HG03280 (cell line): ENCODE measurements at regions not wholly inside any gene's neighbourhood (a gene's known extent, or its start where the extent isn't known, plus 50 kb on each side); places are given as distances from the start of the nearest gene placed in this dataset.
"Not testable (repeated sequence)": the region's sequence is repeated elsewhere in the genome, so short reads cannot be mapped to it uniquely, and the experiment has no call there.

Source experiments
- ATAC-seq: cut with Tn5 transposase; IDR thresholded peaks from one replicate; pipeline ENCODE4 v1.9.1; 2021; ENCODE audit warnings: mild to moderate bottlenecking, moderate library complexity; ENCODE audit not compliant: unreplicated experiment

- no peak for ATAC-seq
Measured at GRCh38 chr2:65762068-65762467, 329.7 kb upstream of the SPRED2 start.

DNA sequence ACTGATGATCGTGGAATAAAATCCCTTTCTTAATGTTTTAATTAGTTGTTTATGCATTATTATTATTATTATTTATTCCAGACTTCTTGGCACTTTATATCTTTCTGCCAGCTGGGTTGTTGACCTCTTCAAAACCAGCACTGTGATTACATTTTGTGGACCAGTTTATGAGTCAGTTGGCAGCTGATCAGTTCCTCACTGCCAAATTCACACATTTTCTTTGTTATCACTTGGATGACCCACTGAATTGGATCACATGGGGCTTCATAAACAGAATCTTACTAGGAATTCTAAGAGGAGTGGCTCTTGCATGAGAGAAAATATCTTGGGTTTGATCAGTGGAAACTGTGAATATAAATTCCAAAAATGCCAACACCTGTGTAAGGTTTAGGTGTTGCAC, 321.8 kb upstream of the SPRED2 start:
- no peak for ATAC-seq

GRCh38 chr2:65751408-65751807, 319.0 kb upstream of the SPRED2 start:
- ATAC-seq: no peak

DNA sequence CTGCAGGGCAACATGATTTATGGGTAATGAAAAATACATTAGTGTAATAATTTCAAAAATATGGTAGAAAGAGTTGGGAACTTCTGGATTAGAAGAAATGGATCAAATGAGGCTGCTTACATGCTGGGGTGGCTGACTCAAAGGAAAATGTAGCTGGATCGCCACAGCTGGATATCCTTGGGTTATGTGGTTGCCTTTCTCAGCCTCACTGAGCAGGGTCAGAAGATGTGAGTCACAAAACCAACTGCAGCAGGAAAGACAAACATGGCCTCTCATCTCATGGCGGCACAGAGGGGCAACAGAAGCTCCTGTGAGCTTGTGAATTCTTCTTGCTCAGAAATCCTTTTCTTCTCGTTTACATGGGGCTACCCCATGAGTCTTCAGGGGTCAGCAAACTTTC, 317.1 kb upstream of the SPRED2 start:
- no peak for ATAC-seq

- ATAC-seq: not testable (repeated sequence)
Measured at GRCh38 chr2:65747875-65748274, 315.5 kb upstream of the SPRED2 start.

GRCh38 chr2:65746931-65747675, 314.7 kb upstream of the SPRED2 start:
- ATAC-seq: no peak

DNA sequence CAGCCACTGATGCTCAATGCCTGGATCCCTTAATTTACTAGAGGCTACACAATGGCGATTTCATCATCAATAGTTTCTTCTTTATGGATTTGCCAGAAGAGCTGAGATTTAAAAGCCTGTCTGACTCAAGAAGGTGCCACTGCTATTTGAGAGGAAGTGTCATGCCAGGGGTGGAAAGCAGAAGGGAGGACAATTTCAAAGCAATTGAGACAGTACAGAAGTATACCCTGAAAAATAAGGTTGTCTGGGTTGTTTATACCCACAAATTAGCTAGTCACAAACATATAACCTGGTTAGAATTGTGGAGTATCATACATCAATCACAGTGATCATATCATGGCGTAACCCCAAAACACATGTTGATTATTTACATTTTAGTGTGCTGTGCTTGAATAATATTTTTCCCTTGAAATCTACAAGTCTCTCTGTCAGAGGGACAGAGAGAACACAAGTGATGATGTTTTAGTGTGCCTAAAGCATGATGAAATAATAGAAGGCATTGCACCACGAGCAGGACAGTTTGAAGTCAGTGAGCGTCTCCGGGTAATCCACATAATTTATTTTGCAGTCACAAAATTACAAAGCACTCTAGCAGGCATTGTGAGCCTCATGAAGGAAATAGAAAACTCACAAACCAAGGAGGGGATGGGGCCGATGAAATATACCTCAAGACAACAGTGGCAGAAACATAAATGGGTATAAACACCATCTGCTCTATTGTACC, 312.2 kb upstream of the SPRED2 start:
- ATAC-seq: no peak

DNA sequence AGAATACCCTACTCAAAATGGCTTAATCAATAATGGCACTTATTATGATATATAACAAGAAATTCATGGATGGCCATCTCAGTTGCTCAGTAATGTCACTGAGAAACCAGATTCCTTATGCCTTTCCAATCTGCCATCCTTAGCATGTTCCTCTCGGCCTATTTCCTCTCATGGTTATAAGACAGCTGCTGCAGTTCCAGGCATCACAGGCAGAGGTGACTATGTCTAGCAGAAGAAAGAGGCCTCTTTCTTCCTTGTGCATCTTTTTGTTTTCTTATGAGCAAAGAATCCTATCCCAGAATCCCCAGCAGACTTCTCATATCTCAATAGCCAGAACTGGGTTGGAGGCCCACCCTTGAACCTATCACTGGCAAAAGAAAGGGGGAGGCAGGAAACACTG, 310.6 kb upstream of the SPRED2 start:
- ATAC-seq: no peak

GRCh38 chr2:65739927-65740326, 307.5 kb upstream of the SPRED2 start:
- ATAC-seq: no peak

DNA sequence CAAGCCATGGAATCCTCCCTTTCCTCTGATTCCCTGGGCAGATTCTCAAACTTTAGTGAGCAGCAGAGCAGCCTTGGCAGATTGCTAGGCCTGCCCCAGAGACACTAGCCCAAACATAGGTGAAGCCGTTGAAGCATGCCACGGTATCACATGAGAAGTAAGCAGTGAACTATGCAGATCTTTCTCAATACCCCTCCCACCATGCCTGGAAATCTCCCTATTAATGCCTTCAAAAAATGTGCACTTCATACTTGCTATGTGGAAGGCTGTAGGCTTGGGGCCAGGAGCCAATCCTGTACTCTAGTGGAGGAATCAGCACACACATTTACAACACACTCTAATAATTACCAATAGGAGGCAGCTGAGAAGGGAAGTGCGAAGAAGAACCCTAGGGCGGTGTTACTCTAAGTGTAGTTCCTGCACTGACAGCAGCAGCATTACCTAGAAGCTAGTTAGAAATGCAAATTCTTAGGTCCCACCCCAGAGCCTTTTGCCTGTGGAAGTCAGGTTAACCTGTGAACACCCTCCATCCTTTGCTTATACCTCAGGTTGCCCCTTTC, 305.1 kb upstream of the SPRED2 start:
- ATAC-seq: no peak

DNA sequence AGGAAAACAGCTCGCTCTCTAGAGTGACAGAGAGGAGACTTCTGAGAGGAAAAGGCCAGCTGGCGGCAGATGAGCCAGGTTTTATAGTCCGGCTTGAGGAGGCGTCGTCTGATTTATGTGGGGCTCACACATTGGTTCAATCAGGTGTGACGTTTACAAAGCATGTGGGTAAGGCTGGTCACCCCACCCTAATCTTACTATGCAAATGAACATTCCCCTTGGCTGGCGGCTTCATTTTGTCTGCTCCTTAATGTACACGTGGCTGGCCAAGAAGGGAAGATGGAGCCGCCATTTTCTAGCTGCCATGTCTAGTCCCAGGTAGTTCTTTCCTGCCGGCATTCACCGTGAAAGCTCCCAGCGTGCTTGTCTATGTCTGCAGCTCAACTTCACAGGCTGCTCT, 299.1 kb upstream of the SPRED2 start:
- no peak for ATAC-seq

GRCh38 chr2:65730186-65730585, 297.8 kb upstream of the SPRED2 start:
- ATAC-seq: no peak

GRCh38 chr2:65729246-65729645, 296.8 kb upstream of the SPRED2 start:
- ATAC-seq: no peak

GRCh38 chr2:65728477-65729180, 296.2 kb upstream of the SPRED2 start:
- ATAC-seq: no peak

DNA sequence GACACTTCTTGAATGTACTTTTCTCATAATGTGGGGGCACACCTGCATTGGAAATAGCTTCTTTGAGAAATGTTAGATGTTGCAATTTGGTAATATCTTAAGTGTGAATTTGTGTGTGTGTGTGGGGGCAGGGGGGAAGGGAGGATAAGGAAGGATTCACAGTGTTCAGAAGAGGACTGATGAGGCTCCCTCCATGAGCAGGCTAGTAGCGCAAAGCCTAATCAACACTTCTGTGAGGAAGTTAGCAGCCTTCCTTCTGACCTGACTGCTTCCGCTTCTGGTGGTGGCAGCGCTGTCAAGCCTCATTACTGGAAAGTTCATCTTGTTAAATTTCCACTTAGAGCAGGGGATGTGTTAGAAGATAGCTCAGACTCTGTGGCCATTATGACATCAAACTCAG, 295.4 kb upstream of the SPRED2 start:
- ATAC-seq: no peak

DNA sequence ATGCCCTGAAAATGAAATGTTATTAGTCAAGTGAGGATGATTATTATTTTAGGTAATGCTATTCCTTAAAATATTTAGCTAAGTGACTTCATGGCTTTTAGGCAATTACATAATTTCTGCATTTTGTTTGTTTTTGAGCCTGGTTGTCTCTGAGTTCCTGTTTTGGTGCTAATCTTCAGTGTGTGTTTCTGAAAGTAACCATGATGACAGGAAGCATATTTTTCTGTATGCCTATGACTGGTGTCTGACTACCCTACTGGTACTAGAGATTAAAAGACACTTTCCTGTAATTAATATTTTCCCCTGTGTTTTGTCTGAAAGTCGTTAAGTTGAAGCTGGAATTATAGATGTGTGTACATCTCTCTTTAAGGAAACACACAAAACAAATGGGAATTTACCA, 295.0 kb upstream of the SPRED2 start:
- ATAC-seq: no peak

- no peak for ATAC-seq
Measured at GRCh38 chr2:65724752-65725151, 292.4 kb upstream of the SPRED2 start.

DNA sequence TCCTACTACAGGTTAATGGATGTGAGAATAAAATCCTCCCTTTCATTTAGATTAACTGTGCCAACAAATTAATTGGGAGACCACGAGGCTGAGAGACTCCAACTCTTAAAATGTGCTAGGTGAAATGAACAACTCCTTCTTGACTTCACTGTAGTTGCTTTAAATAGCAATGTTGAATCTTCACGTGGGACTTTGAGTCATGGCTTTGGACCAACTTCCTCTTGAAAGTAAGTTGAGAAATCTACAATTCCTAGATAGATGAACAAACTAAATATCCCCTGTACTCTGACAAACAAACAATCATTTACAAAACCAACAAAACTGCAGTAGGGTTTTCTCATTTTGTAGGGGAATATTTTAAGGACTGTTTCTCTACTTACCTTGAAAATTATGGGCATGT, 291.9 kb upstream of the SPRED2 start:
- ATAC-seq: no peak

- ATAC-seq: no peak
Measured at GRCh38 chr2:65722028-65722778, 289.8 kb upstream of the SPRED2 start.

GRCh38 chr2:65716698-65717097, 284.3 kb upstream of the SPRED2 start:
- no peak for ATAC-seq

DNA sequence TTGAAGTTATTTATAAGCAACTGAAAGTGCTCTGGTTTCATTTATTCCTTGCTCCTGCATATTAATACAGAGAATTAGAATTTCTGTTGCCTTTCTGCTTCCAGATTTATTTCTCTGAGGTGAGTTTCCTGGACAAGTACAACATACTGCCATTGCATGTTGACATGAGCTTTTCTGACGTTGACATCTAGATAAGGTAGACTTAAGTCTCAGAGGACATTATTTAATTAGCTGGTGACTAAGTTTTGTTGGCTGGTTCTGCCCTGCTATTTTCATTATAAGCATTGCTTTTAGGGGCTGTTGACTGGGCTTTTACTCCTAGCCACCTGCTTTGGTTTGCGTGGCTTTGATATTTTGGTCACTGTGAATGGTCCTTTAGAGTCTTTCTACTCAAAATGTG, 282.9 kb upstream of the SPRED2 start:
- no peak for ATAC-seq
